ENCODE measurements at regions not wholly inside any gene's neighbourhood (a gene's known extent, or its start where the extent isn't known, plus 50 kb on each side); places are given as distances from the start of the nearest gene placed in this dataset.

- H3K9me3 ChIP-seq (ENCODE audit: severe bottlenecking), result no peaks in the 10 kb centered on the region
- H3K4me1 ChIP-seq (ENCODE audit: insufficient read depth, poor library complexity, severe bottlenecking), result no peaks in the 10 kb centered on the region
- H3K27ac ChIP-seq (ENCODE audit: poor library complexity, severe bottlenecking), result no peak overlapping the region
- no peak overlapping the region for H3K4me3 ChIP-seq (ENCODE audit: severe bottlenecking)
- no peaks in the 10 kb centered on the region for H3K36me3 ChIP-seq (ENCODE audit: low read depth)
- TF ChIP-seq CTCF (IDR thresholded peaks at IDR 0.05; ENCODE audit: poor library complexity, severe bottlenecking), result no peak
- no peaks in the 10 kb centered on the region for H3K27me3 ChIP-seq (ENCODE audit: insufficient read depth, poor library complexity, severe bottlenecking)
- ATAC-seq (ENCODE audit: low read depth) (no peak), DNase-seq (ENCODE audit: low spot score) (no peak)
Observed at GRCh38 chr10:10489076-10489475, 528.6 kb upstream of the CELF2 start.

GRCh38 chr10:10489805-10490571 is 527.7 kb upstream of the CELF2 start:
- no peak for ATAC-seq (ENCODE audit: low read depth)
- DNase-seq (ENCODE audit: low spot score), result no peak
- no peaks in the 10 kb centered on the region for H3K9me3 ChIP-seq (ENCODE audit: severe bottlenecking)

GRCh38 chr10:10490581-10490980 is 527.1 kb upstream of the CELF2 start:
- TF ChIP-seq CTCF (IDR thresholded peaks at IDR 0.05; ENCODE audit: poor library complexity, severe bottlenecking), result no peak
- no peaks in the 10 kb centered on the region for H3K9me3 ChIP-seq (ENCODE audit: severe bottlenecking)
- no peaks in the 10 kb centered on the region for H3K4me1 ChIP-seq (ENCODE audit: insufficient read depth, poor library complexity, severe bottlenecking)
- DNase-seq (ENCODE audit: low spot score), result no peak
- no peaks in the 10 kb centered on the region for H3K36me3 ChIP-seq (ENCODE audit: low read depth)
- no peaks in the 10 kb centered on the region for H3K27me3 ChIP-seq (ENCODE audit: insufficient read depth, poor library complexity, severe bottlenecking)
- H3K4me3 ChIP-seq (ENCODE audit: severe bottlenecking), result no peak overlapping the region
- no peak overlapping the region for H3K27ac ChIP-seq (ENCODE audit: poor library complexity, severe bottlenecking)
- no peak for ATAC-seq (ENCODE audit: low read depth)

More at GRCh38 chr10:10489805-10490571, 527.7 kb upstream of the CELF2 start:
- H3K36me3 ChIP-seq (ENCODE audit: low read depth), result no peaks in the 10 kb centered on the region
- no peak overlapping the region for H3K27ac ChIP-seq (ENCODE audit: poor library complexity, severe bottlenecking)
- no peaks in the 10 kb centered on the region for H3K4me1 ChIP-seq (ENCODE audit: insufficient read depth, poor library complexity, severe bottlenecking)
- H3K27me3 ChIP-seq (ENCODE audit: insufficient read depth, poor library complexity, severe bottlenecking), result no peaks in the 10 kb centered on the region
- no peak overlapping the region for H3K4me3 ChIP-seq (ENCODE audit: severe bottlenecking)
- no peak for TF ChIP-seq CTCF (IDR thresholded peaks at IDR 0.05; ENCODE audit: poor library complexity, severe bottlenecking)

GRCh38 chr10:10492420-10492819 is 525.3 kb upstream of the CELF2 start:
- Histone ChIP-seq H3K27ac (ENCODE audit: poor library complexity, severe bottlenecking) (no peak overlapping the region), H3K36me3 (ENCODE audit: low read depth) (no peaks in the 10 kb centered on the region), H3K27me3 (ENCODE audit: insufficient read depth, poor library complexity, severe bottlenecking) (no peaks in the 10 kb centered on the region), H3K9me3 (ENCODE audit: severe bottlenecking) (no peaks in the 10 kb centered on the region), H3K4me3 (ENCODE audit: severe bottlenecking) (no peak overlapping the region), H3K4me1 (ENCODE audit: insufficient read depth, poor library complexity, severe bottlenecking) (no peaks in the 10 kb centered on the region)
- no peak for ATAC-seq (ENCODE audit: low read depth)
- DNase-seq (ENCODE audit: low spot score), result no peak
- TF ChIP-seq CTCF (IDR thresholded peaks at IDR 0.05; ENCODE audit: poor library complexity, severe bottlenecking), result no peak

- no peaks in the 10 kb centered on the region for H3K9me3 ChIP-seq (ENCODE audit: severe bottlenecking)
- H3K27me3 ChIP-seq (ENCODE audit: insufficient read depth, poor library complexity, severe bottlenecking), result no peaks in the 10 kb centered on the region
- ATAC-seq (ENCODE audit: low read depth) (no peak), DNase-seq (ENCODE audit: low spot score) (no peak)
- H3K4me3 ChIP-seq (ENCODE audit: severe bottlenecking), result no peak overlapping the region
- no peak for TF ChIP-seq CTCF (IDR thresholded peaks at IDR 0.05; ENCODE audit: poor library complexity, severe bottlenecking)
- H3K4me1 ChIP-seq (ENCODE audit: insufficient read depth, poor library complexity, severe bottlenecking), result no peaks in the 10 kb centered on the region
- H3K27ac ChIP-seq (ENCODE audit: poor library complexity, severe bottlenecking), result no peak overlapping the region
- H3K36me3 ChIP-seq (ENCODE audit: low read depth), result no peaks in the 10 kb centered on the region
Observed at GRCh38 chr10:10493833-10494232, 523.8 kb upstream of the CELF2 start.

All from RWPE2 (cell line).